Liver (tissue), 8 donors: ENCODE measurements at regions not wholly inside any gene's neighbourhood (a gene's known extent, or its start where the extent isn't known, plus 50 kb on each side); places are given as distances from the start of the nearest gene placed in this dataset.

Source experiments
- DNase-seq: peaks from one replicate; pipeline ENCODE4 v3.0.0-alpha.2; 2017; ENCODE audit warnings: low spot score
- H3K27ac ChIP-seq, 2 donors: one replicate each; pipeline ENCODE4 v1.7.0; 2013; ENCODE audit warnings: inconsistent platforms in 2 of 2, low read length in 2 of 2, control low read depth in 1 of 2, low read depth in 1 of 2, mild to moderate bottlenecking in 1 of 2
- H3K27me3 ChIP-seq, 4 donors: one replicate each; pipeline versions ENCODE4 v1.6.1 to v1.7.0; 2013; ENCODE audit warnings: low read length in 3 of 4, inconsistent platforms in 1 of 4, mild to moderate bottlenecking in 1 of 4, moderate library complexity in 1 of 4; ENCODE audit not compliant: control insufficient read depth in 4 of 4, insufficient read depth in 4 of 4
- H3K36me3 ChIP-seq, 4 donors: one replicate each; pipeline versions ENCODE4 v1.6.1 to v1.7.0; 2013; ENCODE audit warnings: low read length in 3 of 4, mild to moderate bottlenecking in 3 of 4, low read depth in 1 of 4, moderate library complexity in 1 of 4; ENCODE audit not compliant: control insufficient read depth in 4 of 4, insufficient read depth in 3 of 4
- H3K4me1 ChIP-seq, 4 donors: one replicate each; pipeline versions ENCODE4 v1.6.1 to v1.7.0; 2013; ENCODE audit warnings: low read length in 3 of 4, mild to moderate bottlenecking in 3 of 4, moderate library complexity in 1 of 4; ENCODE audit not compliant: control insufficient read depth in 4 of 4, insufficient read depth in 4 of 4
- H3K4me3 ChIP-seq, 3 donors: one replicate each; pipeline versions ENCODE4 v1.6.1 to v1.7.0; 2013; ENCODE audit warnings: low read length in 3 of 3, control low read depth in 1 of 3, low read depth in 1 of 3, mild to moderate bottlenecking in 1 of 3
- H3K9ac ChIP-seq, 2 donors: one replicate each; pipeline ENCODE4 v1.7.0; 2013; ENCODE audit warnings: low read length in 2 of 2, mild to moderate bottlenecking in 2 of 2, moderate library complexity in 2 of 2, control low read depth in 1 of 2, low read depth in 1 of 2
- H3K9me3 ChIP-seq, 4 donors: one replicate each; pipeline versions ENCODE4 v1.6.1 to v1.7.0; 2013; ENCODE audit warnings: low read length in 3 of 4; ENCODE audit not compliant: control insufficient read depth in 4 of 4
- ATF3 ChIP-seq: IDR thresholded peaks from 2 replicates; pipeline ENCODE4 v1.6.1; 2016; ENCODE audit warnings: antibody characterized with exemption
- CTCF ChIP-seq: fragments of 150-350 bp; IDR thresholded peaks from 2 replicates; pipeline ENCODE4 v1.5.1; 2017; ENCODE audit warnings: improper control_type of control experiment, low read depth, low read length; ENCODE audit not compliant: missing input control
- EGR1 ChIP-seq, 2 donors: IDR thresholded peaks; 2 replicates each; pipeline ENCODE4 v1.6.1; 2016 to 2018; ENCODE audit warnings: antibody characterized with exemption in 2 of 2, low read depth in 2 of 2
- FOXA1 ChIP-seq: IDR thresholded peaks from 2 replicates; pipeline ENCODE4 v1.6.1; 2016; ENCODE audit warnings: antibody characterized with exemption
- FOXA2 ChIP-seq: IDR thresholded peaks from 2 replicates; pipeline ENCODE4 v1.6.1; 2016; ENCODE audit warnings: antibody characterized with exemption
- GABPA ChIP-seq, 2 donors: IDR thresholded peaks in 1 of 2; conservative IDR thresholded peaks in 1 of 2; 2 replicates each; pipeline ENCODE4 v1.6.1; 2016; ENCODE audit warnings: antibody characterized with exemption in 2 of 2, mild to moderate bottlenecking in 1 of 2, moderate library complexity in 1 of 2
- HNF4G ChIP-seq: IDR thresholded peaks from 2 replicates; pipeline ENCODE4 v1.6.1; 2016; ENCODE audit warnings: antibody characterized with exemption
- JUND ChIP-seq, 2 donors: IDR thresholded peaks; 2 replicates each; pipeline ENCODE4 v1.6.1; 2016; ENCODE audit warnings: antibody characterized with exemption in 2 of 2
- MAX ChIP-seq: IDR thresholded peaks from 2 replicates; pipeline ENCODE4 v1.6.1; 2016; ENCODE audit warnings: antibody characterized with exemption
- NR2F2 ChIP-seq: IDR thresholded peaks from 2 replicates; pipeline ENCODE4 v1.6.1; 2016; ENCODE audit warnings: antibody characterized with exemption
- RAD21 ChIP-seq, 2 donors: IDR thresholded peaks; 2 replicates each; pipeline ENCODE4 v1.6.1; 2016; ENCODE audit warnings: antibody characterized with exemption in 2 of 2, mild to moderate bottlenecking in 2 of 2
- REST ChIP-seq: IDR thresholded peaks from 2 replicates; pipeline ENCODE4 v1.6.1; 2016; ENCODE audit warnings: antibody characterized with exemption, mild to moderate bottlenecking
- RXRA ChIP-seq, 2 donors: IDR thresholded peaks; 2 replicates each; pipeline ENCODE4 v1.6.1; 2017 to 2018; ENCODE audit warnings: antibody characterized with exemption in 2 of 2, mild to moderate bottlenecking in 1 of 2
- SP1 ChIP-seq: IDR thresholded peaks from 2 replicates; pipeline ENCODE4 v1.6.1; 2018; ENCODE audit warnings: antibody characterized with exemption, mild to moderate bottlenecking
- TAF1 ChIP-seq: conservative IDR thresholded peaks from 2 replicates; pipeline ENCODE4 v1.6.1; 2016; ENCODE audit warnings: antibody characterized with exemption, mild to moderate bottlenecking
- WGBS: extraction: QIAGEN DNeasy Blood & Tissue Kit; methylation state at CpG from one replicate; pipeline ENCODE4 v1.1.7; 2013; 5-methylcytosine and 5-hydroxymethylcytosine counted together
- TF ChIP-seq, protein P1 (sequence below): IDR thresholded peaks from 2 replicates; pipeline ENCODE4 v1.6.1; 2016; ENCODE audit warnings: antibody characterized with exemption
- donor health status: healthy.
- donor health status: healthy.
- donor health status: healthy.
- donor health status: healthy.
- donor health status: healthy.

DNA sequence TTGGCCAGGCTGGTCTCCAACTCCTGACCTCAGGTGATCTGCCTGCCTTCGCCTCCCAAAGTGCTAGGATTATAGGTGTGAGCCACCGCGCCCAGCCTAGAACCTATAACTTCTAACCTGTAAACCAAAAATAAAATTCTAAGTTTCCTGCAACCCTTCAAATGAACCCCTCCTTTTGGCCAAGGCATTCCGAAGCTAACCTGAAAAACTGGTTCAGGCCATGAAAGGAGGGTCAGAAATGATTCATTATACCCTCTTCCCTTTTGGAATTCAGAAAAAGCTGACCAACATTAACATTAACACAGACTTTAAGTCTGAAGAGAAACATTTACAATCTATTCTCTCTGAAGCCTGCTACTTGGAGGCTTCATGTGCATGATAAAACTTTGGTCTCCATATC lies 165.1 kb downstream of the TINAG start:
- 86% methylated on average over 4 of the region's 4 CpGs for WGBS
- Histone ChIP-seq H3K9me3 (no peaks in the 10 kb centered on the region), H3K4me1 (no peaks in the 10 kb centered on the region), H3K9ac (no peak overlapping the region), H3K4me3 (no peak overlapping the region), H3K27ac (no peak overlapping the region), H3K27me3 (no peaks in the 10 kb centered on the region), H3K36me3 (no peaks in the 10 kb centered on the region)
- DNase-seq: no peak
- TF ChIP-seq FOXA2 (no peak), ATF3 (no peak), NR2F2 (no peak), REST (no peak), SP1 (no peak), RXRA (IDR thresholded peaks at IDR 0.05) (no peak), JUND (IDR thresholded peaks at IDR 0.05) (no peak), RAD21 (IDR thresholded peaks at IDR 0.05) (no peak), MAX (no peak), HNF4G (no peak), GABPA (IDR thresholded peaks at IDR 0.05 in 1 of 2, conservative IDR thresholded peaks at IDR 0.05 in 1 of 2) (no peak), TAF1 (no peak), CTCF (no peak)
- TF ChIP-seq, protein P1, sequence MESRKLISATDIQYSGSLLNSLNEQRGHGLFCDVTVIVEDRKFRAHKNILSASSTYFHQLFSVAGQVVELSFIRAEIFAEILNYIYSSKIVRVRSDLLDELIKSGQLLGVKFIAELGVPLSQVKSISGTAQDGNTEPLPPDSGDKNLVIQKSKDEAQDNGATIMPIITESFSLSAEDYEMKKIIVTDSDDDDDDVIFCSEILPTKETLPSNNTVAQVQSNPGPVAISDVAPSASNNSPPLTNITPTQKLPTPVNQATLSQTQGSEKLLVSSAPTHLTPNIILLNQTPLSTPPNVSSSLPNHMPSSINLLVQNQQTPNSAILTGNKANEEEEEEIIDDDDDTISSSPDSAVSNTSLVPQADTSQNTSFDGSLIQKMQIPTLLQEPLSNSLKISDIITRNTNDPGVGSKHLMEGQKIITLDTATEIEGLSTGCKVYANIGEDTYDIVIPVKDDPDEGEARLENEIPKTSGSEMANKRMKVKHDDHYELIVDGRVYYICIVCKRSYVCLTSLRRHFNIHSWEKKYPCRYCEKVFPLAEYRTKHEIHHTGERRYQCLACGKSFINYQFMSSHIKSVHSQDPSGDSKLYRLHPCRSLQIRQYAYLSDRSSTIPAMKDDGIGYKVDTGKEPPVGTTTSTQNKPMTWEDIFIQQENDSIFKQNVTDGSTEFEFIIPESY: no peak

DNA sequence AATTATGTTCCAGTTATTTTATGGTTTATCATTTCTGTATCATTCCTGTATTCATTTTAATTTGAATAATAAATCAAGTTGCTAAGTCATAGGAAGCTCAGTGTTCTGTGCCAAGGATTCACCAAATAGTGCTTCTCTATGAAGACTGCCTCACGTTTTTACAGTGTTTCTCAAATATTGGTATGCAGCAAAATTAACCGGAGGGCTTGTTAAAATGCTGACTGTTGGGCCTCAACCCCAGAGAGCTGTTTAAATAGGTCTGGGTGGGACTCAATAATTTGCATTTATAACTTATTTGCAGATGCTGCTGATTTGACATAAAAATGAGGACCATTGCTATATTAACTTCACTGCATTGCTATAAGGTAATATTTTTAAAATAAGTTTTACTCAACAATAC lies 166.7 kb downstream of the TINAG start:
- DNase-seq: no peak
- no peak overlapping the region for H3K4me3 ChIP-seq
- H3K9ac ChIP-seq: no peak overlapping the region
- no peaks in the 10 kb centered on the region for H3K9me3 ChIP-seq
- H3K4me1 ChIP-seq: no peaks in the 10 kb centered on the region
- no peaks in the 10 kb centered on the region for H3K27me3 ChIP-seq
- WGBS: 67% methylated on average over 2 of the region's 2 CpGs
- no peak overlapping the region for H3K27ac ChIP-seq
- TF ChIP-seq CTCF: no peak
- no peak for TF ChIP-seq NR2F2
- TF ChIP-seq ATF3: no peak
- no peak for TF ChIP-seq RAD21 (IDR thresholded peaks at IDR 0.05)
- no peak for TF ChIP-seq REST
- TF ChIP-seq FOXA1: no peak
- no peak for TF ChIP-seq EGR1 (IDR thresholded peaks at IDR 0.05; ENCODE audit: low read depth in 2 of 2)
- H3K36me3 ChIP-seq: no peaks in the 10 kb centered on the region
